ENCODE measurements at regions not wholly inside any gene's neighbourhood (a gene's known extent, or its start where the extent isn't known, plus 50 kb on each side); places are given as distances from the start of the nearest gene placed in this dataset.

- no peak for DNase-seq
Measured at GRCh38 chr13:89865164-89866064, 1482.1 kb upstream of the MIR17HG start.

- DNase-seq: no peak
Measured at GRCh38 chr13:89869312-89869711, 1478.2 kb upstream of the MIR17HG start.

GRCh38 chr13:89878904-89879303, 1468.6 kb upstream of the MIR17HG start:
- no peak for DNase-seq

DNA sequence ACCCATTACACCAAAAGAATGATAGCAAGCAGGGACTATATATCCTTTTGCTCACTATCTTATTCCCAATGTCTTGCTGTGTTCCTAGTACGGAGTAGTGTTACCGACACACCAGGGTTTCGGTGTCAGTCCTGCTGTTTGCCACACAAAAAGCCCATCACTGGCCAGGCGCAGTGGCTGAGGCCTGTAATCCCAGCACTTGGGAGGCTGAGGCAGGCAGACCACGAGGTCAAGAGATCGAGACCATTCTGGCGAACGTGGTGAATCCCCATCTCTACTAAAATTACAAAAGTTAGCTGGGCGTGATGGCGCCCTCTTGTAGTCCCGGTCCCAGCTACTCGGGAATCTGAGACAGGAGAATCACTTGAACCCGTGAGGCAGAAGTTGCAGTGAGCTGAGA, 1467.3 kb upstream of the MIR17HG start:
- DNase-seq: no peak

- DNase-seq: no peak
Measured at GRCh38 chr13:89883893-89884448, 1463.5 kb upstream of the MIR17HG start.

DNA sequence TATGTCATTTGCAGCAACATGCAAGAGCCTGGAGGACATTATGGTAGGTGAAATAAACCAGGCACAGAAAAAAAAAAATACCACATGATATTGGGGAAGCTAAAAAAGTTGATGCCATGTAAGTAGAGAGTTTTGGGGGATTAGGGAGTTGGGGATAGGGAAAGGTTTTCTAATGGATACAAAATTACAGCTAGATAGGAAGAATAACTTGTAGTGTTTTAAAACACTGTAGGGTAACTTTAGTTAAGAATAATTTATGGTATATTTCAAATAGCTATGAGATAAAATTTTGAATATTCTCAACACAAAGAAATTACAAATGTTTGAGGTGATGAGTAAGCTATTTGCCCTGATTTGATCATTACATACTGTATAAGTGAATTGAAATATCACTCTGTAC, 1456.7 kb upstream of the MIR17HG start:
- DNase-seq: no peak

- no peak for DNase-seq
Measured at GRCh38 chr13:89891416-89891815, 1456.1 kb upstream of the MIR17HG start.

DNA sequence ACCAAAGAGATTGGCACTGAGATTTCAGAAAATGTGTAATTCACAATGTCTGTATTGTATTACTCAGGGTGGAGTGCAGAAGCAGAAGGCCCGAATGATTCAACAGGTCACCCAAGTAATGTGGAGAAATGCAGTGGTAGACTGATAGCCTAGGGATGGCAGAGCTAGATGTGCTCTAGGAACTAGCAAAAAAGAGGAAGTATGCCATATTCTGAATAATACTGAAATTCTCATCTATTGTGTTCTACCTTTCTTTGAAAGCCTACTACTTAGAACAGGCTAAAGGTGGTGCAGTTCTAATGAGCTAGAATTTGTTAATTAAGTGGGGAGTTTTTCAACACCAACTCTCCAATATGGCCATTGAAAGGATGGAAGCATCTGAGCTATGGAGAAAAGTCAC, 1449.8 kb upstream of the MIR17HG start:
- no peak for DNase-seq

DNA sequence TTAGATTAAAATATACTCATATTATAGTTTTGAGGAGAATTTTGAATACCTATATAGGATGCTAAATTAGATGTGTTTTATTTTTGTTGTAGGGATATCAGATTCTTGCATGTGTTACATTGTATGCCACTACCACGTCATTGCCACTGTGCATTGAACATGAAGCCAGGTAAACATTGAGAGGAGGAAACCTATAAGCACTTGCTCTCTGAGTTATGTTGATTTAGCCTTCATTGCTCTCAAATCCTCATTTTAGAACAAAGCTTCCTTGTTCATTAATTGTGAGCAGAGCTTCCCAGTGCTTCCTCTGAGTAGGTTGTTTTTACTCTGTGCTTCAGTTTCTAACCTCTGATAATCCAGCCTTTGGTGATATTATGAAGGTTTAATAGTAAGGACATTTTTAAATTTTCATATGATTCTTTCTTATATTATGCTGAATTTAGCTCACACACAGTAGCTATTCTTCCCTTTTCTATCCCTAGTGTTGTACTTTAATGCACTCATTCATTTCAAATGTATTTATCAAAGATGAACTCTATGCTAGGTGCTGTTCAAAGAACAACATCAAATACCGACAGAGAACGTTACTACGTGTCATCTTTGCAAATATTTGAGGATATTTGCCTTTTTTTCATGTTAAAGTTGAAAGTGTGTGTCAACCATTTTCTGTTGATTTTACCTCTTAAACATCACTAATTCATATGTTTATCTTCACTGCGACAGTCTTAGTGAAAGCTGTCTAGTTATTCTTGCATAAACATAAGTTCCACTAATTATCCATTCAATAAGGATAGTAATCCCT, 1448.0 kb upstream of the MIR17HG start:
- no peak for DNase-seq

DNA sequence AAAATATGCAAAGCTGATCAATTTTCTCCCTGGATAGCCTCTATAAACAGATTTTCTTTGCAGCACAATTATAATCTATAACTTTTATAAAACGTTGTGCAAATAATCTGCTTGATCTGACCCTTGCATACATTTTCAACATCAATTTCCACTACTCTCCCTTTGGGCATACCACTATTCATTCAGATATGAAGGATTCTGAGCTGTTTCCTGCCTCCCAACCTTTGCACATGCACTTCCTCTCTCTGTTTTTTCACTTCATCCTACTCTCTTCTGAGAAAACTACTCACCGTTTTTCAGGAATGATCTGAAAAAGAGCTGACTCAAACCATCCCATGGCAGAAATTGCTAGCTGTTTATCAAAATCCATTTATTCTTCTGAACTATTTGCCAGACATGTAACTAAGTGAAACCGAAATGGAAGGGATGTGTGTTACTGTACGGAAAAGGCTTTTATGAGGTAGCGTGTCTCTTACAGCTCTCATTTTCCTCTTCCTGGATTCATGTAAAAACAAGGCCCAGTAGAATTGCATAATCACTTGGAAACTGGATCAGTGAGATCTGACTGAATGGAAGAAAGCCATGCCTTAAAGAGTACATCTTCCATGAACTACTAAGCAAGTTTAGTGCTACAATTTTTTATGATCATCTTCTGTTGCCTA, 1447.3 kb upstream of the MIR17HG start:
- no peak for DNase-seq

DNA sequence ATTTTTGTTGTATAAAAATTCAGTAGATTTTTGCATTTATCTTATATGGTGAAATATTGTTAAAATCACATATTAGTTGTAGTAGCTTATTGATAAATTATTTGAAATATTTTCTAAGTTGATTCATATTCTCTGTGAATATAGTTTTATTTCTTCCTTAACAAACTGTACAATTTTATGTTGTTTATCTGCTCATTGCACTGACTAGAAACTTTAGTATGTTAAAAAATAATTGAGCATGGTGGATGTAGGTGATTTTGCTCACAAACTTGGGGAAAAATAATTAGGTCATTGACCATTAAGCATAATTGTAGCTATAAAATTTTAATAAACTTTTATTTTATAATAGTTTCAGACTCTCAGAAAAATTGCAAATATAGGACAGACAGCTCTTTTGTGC, 1445.3 kb upstream of the MIR17HG start:
- DNase-seq: no peak

DNA sequence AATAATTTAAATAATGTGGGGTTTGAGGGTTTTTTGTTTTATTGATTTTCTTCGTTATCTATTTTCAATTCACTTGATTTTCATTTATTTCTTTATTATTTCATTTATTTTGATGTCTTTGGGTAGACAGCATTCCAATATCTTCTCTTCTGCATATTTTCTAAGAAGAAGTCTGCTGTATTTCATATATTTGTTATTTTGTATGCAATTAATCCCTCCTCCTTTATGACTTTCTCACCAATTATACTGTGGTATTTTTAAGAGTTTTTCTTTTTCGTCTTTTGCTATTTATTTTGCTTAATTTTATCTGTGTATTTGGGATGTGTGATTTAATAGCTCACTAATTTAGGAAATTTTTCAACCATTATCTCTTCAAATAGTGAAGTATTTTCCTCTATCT, 1444.4 kb upstream of the MIR17HG start:
- DNase-seq: no peak

DNA sequence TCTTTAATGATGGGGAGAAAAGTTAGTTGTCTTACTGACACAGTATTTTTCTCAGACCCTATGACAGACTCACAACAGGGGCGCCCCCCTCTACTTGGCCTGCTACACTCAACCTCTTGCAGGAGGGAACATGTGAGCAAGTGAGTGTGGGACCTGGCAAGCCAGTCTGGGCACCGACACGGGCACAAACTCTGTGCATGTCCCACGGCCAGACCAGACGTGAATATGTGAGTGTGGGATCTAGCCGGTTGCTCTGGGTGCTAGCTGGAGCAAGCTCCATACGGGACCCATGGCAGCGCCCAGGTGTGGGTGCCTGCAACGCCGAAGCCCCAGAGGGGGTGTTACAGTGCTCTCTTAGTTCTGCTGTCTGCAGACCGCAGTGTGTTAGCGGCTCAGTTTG, 1437.3 kb upstream of the MIR17HG start:
- DNase-seq: no peak

DNA sequence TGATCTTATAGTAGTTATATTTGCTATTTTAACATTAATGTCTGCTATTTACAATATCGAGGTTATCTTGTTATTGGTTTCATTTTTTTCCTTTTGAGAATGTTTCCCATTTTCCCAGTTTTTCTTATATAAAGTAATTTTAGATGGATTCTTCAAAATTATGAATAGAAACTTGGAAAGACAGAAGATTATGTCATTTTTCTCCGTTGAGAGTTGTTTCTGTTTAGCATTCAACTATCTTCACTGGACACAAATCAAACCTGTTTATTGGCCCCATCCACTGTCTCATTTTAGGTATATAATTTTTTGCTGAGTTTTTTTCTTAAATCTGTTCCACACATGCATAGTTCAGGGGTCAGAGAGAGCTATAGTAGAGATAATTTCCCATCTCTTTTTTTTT, 1430.9 kb upstream of the MIR17HG start:
- no peak for DNase-seq

DNA sequence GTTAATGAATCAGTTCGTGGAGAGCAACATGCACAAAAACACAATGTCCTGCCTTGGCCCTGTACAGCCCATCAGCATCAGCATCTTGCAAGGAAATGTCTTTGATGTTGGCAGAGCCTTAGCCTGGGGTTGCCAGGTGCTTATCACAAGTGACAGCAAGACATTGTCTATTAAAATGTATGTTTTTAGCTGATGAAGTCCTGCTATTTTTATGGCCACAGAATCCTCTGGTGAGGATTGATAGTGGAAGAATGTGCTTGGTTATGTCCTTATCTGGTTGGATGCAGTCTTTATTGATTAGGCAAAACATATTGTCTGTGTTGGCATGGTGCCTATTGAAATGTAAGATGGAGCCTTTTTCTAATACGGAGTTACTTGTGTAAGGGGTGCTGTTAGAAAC, 1427.0 kb upstream of the MIR17HG start:
- DNase-seq: no peak

DNA sequence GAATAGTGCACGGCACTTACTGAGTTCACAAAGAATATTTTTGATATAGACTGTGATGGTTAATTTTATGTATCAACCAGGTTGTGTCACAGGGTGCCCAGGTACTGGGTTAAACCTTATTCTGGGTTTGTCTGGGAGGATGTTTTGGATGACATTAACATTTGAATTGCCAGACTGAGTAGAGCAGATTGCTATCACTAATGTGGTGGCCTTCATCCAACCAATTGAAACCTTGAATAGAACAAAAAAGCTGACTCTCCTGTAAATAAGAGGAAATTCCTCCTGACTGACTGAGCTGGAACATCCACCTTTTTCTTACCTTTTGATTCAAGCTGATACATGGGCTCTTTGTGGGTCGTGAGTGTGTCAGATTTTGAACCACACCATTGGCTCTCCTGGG, 1424.4 kb upstream of the MIR17HG start:
- DNase-seq: no peak

- no peak for DNase-seq
Measured at GRCh38 chr13:89923736-89924135, 1423.8 kb upstream of the MIR17HG start.

- DNase-seq: no peak
Measured at GRCh38 chr13:89925107-89925506, 1422.4 kb upstream of the MIR17HG start.

DNA sequence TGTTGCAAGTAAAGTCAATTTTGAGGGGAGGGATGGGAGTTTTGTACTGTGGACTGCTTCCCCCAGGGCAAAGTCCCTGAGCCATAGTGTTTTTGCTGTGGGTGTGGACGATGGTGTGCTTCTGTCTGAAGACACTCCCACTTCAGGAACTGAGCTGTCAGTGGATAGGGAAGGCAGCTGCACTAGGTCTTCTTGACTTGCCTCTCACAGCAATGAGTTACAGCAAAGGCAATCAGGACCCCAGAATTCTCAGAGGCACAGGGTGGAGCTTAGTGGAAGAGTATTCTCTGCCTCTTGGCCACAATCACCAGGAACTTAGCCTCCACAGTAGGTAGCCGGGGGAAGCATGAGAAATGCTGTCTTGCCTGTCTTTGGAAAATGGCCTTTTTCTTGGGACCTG, 1416.6 kb upstream of the MIR17HG start:
- DNase-seq: no peak

- no peak for DNase-seq
Measured at GRCh38 chr13:89932902-89933301, 1414.6 kb upstream of the MIR17HG start.

- no peak for DNase-seq
Measured at GRCh38 chr13:89936256-89936655, 1411.2 kb upstream of the MIR17HG start.

DNA sequence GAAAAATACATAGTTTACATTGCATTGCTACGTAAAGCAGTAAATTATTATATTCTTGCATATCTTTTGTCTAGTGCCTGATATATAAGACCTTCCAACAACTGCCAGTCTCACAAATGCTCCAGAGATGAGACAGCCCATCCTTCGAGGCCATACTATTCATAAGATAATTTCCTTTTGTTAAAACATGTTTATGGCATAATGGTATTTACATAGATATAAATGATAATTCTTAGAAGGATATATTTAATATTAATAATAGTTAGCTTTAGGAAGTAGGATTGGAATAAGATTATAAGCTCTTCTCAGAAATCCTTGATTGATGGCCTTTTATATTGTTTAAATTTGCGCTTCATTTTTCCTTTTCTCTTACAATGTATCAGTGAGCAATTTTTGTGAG, 1410.1 kb upstream of the MIR17HG start:
- no peak for DNase-seq

GRCh38 chr13:89940383-89940782, 1407.1 kb upstream of the MIR17HG start:
- DNase-seq: no peak

All from NCI-H2107 (cell line).